ENCODE measurements at regions not wholly inside any gene's neighbourhood (a gene's known extent, or its start where the extent isn't known, plus 50 kb on each side); places are given as distances from the start of the nearest gene placed in this dataset.
"Not testable (repeated sequence)": the region's sequence is repeated elsewhere in the genome, so short reads cannot be mapped to it uniquely, and the experiment has no call there.

DNA sequence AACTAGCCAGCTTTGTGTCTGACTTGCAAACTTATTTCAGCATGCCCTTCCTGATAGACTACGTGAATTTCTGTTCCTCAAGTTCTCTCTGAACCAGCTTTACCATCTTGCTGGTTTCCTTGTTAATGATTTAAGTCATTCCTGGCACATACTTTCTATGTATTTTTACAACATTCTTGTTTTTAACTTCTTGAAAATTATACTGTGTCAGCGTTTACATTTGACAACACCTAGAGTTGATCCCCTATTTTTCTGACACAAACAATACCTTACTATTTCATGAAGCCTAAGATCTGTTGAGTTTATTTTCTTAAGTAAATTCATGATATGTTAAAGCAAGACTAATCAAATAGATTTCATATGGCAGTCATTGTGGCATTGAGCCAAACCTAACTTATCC is 686.3 kb downstream of the XPNPEP1 start:
- no peaks in the 10 kb centered on the region for H3K36me3 ChIP-seq (ENCODE audit: control insufficient read depth, insufficient read depth, low read length)
- DNase-seq (ENCODE audit: extremely low read depth, insufficient read length), result no peak
- H3K4me3 ChIP-seq (replicated peaks; ENCODE audit: low read depth, low read length), result no peak overlapping the region
- H3K27me3 ChIP-seq (replicated peaks; ENCODE audit: control insufficient read depth, insufficient read depth, low read length), result no peaks in the 10 kb centered on the region
- TF ChIP-seq, protein P1, sequence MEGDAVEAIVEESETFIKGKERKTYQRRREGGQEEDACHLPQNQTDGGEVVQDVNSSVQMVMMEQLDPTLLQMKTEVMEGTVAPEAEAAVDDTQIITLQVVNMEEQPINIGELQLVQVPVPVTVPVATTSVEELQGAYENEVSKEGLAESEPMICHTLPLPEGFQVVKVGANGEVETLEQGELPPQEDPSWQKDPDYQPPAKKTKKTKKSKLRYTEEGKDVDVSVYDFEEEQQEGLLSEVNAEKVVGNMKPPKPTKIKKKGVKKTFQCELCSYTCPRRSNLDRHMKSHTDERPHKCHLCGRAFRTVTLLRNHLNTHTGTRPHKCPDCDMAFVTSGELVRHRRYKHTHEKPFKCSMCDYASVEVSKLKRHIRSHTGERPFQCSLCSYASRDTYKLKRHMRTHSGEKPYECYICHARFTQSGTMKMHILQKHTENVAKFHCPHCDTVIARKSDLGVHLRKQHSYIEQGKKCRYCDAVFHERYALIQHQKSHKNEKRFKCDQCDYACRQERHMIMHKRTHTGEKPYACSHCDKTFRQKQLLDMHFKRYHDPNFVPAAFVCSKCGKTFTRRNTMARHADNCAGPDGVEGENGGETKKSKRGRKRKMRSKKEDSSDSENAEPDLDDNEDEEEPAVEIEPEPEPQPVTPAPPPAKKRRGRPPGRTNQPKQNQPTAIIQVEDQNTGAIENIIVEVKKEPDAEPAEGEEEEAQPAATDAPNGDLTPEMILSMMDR (IDR thresholded peaks at IDR 0.05; ENCODE audit: insufficient read depth, low read length, poor library complexity, severe bottlenecking), result no peak

- DNase-seq (ENCODE audit: extremely low read depth, insufficient read length); H3K4me3 ChIP-seq (replicated peaks; ENCODE audit: low read depth, low read length); H3K27me3 ChIP-seq (replicated peaks; ENCODE audit: control insufficient read depth, insufficient read depth, low read length): not testable (repeated sequence)
Observed at GRCh38 chr10:109223533-109223932, 699.8 kb downstream of the XPNPEP1 start.

DNA sequence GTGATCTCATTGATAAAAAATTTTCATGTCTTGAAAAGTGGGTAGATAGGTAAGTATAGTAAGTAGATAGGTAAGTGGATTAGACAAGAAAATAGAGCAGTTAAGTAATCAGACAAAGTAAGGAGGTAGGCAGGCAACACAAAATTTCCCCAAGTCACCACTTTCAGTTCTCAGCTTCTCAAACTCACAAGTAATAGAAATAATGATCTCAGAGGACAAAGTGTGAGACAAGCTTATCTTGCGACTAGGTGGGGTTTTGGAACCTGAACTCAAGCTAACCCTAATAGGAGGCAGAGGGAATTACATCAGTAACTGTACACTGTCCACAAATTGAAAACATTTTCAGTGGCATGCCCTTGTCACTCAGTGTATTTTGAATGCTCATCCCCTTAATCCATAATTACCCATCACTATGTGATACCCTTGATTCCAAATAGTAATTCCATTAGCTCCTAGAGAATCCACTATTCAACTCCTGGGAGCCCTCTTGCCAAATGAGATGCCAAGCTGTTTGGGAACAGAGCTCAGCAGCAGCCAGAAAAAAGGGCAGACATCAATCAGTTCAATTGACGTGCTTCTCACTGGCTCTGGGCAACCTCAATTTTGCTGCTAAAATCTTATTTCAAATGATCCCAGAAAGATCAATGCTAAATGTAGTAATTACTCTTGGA is 703.2 kb downstream of the XPNPEP1 start:
- Histone ChIP-seq H3K36me3 (ENCODE audit: control insufficient read depth, insufficient read depth, low read length) (no peaks in the 10 kb centered on the region), H3K27me3 (replicated peaks; ENCODE audit: control insufficient read depth, insufficient read depth, low read length) (no peaks in the 10 kb centered on the region), H3K4me3 (replicated peaks; ENCODE audit: low read depth, low read length) (no peak overlapping the region)
- DNase-seq (ENCODE audit: extremely low read depth, insufficient read length), result no peak
- TF ChIP-seq, protein P1 (IDR thresholded peaks at IDR 0.05; ENCODE audit: insufficient read depth, low read length, poor library complexity, severe bottlenecking), result no peak

More at GRCh38 chr10:109223533-109223932, 699.8 kb downstream of the XPNPEP1 start:
- H3K36me3 ChIP-seq (ENCODE audit: control insufficient read depth, insufficient read depth, low read length), result not testable (repeated sequence)

DNA sequence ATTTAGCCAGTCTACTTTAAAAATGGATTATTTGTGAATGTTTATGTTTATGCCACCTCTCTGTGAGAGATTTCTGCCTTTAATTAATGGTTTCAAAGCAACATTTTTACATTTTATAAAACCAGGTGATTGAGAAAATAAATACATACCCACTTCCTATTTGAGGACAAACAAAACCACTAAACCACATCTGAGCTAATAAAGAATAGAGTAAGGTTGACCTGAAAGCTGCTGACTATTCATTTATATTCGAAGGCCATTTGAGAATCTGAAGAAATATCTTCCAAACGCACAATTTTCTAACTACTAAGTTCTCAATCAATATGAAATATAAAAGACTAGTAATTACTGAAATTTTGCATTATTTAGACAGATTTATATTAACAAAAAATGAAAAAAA is 705.1 kb downstream of the XPNPEP1 start:
- Histone ChIP-seq H3K4me3 (replicated peaks; ENCODE audit: low read depth, low read length) (no peak overlapping the region), H3K36me3 (ENCODE audit: control insufficient read depth, insufficient read depth, low read length) (no peaks in the 10 kb centered on the region), H3K27me3 (replicated peaks; ENCODE audit: control insufficient read depth, insufficient read depth, low read length) (no peaks in the 10 kb centered on the region)
- no peak for DNase-seq (ENCODE audit: extremely low read depth, insufficient read length)
- TF ChIP-seq, protein P1 (IDR thresholded peaks at IDR 0.05; ENCODE audit: insufficient read depth, low read length, poor library complexity, severe bottlenecking), result no peak

DNA sequence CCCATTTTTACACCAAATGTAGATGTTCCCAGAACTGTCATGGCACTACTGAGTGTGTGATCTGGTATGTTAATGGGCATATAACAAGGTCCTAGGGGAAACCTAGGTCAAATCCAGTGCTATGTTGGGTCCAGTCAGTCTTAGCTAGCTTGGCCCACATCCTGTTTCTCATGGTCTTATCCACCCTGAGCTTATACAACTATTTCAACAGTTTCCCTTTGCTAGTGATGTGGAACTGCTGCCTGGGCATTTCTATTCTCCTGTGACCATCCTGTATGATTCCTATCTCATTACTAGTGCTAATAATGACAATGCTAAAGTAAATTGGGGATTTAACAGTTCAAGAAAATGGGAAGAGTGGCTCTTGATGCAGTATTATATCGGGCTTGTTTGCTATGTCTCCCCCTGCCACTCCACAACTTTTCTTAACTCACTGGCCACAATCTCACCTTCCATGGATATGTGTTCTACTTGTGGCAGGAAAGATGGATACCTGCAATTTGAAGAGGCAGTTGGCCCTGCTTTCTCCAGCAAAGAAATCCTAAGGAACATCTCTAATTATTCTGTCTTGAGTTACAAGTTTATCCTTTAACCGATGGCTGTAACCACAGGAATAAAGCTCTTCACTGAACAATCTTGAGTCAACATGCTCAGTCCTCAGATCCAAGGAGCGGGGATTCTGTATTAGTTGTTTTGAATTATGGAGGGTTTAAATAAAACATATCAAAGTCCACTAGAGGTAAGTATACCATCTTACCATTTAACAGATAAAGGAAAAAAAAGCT is 707.8 kb downstream of the XPNPEP1 start:
- DNase-seq (ENCODE audit: extremely low read depth, insufficient read length), result no peak
- TF ChIP-seq, protein P1 (IDR thresholded peaks at IDR 0.05; ENCODE audit: insufficient read depth, low read length, poor library complexity, severe bottlenecking), result no peak
- Histone ChIP-seq H3K36me3 (ENCODE audit: control insufficient read depth, insufficient read depth, low read length) (no peaks in the 10 kb centered on the region), H3K27me3 (replicated peaks; ENCODE audit: control insufficient read depth, insufficient read depth, low read length) (no peaks in the 10 kb centered on the region), H3K4me3 (replicated peaks; ENCODE audit: low read depth, low read length) (no peak overlapping the region)

DNA sequence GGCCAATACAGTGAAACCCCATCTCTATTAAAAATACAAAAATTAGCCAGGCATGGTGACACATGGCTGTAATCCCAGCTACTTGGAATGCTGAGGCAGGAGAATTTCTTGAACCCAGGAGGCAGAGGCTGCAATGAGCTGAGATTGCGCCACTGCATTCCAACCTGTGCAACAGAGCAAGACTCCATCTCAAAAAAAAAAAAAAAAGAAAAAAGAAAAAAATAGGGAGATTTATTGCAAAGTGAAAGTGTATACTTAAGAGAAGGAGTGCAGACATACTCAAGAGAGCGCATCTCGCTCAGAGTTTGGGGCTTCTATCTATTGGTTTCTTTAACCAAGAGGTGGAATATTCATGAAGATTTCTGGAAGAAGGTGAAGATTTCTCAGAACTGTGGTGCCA is 708.4 kb downstream of the XPNPEP1 start:
- not testable (repeated sequence) for H3K4me3 ChIP-seq (replicated peaks; ENCODE audit: low read depth, low read length); DNase-seq (ENCODE audit: extremely low read depth, insufficient read length); H3K27me3 ChIP-seq (replicated peaks; ENCODE audit: control insufficient read depth, insufficient read depth, low read length)

More for the DNA sequence above, 708.4 kb downstream of the XPNPEP1 start:
- H3K36me3 ChIP-seq (ENCODE audit: control insufficient read depth, insufficient read depth, low read length), result not testable (repeated sequence)

Measured in GM06990 (cell line).